ENCODE measurements at regions not wholly inside any gene's neighbourhood (a gene's known extent, or its start where the extent isn't known, plus 50 kb on each side); places are given as distances from the start of the nearest gene placed in this dataset.
"Not testable (repeated sequence)": the region's sequence is repeated elsewhere in the genome, so short reads cannot be mapped to it uniquely, and the experiment has no call there.

DNA sequence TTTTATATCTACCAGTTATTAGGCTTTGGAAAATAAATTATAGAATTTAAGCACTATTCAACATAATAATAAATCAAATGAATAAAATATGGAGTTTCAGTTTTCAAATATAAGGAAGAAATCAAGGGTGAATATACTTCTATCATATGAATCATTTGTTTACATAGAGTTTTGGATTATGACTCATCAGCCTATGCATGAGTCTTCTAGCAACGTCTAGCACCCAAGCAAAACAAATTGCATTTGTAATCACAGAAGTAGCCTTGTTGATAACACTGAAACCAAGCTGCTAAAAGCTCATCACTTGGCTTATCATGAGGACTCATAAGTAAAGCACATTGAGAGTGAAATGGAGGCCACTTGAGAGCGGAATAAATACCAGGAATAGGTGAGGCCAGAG lies 434.6 kb downstream of the PCDH11X start:
- no peaks in the 10 kb centered on the region for H3K27me3 ChIP-seq (ENCODE audit: control insufficient read depth, insufficient read depth, low read length)
- 100% methylated on average over 1 of the region's 2 CpGs for WGBS (ENCODE audit: insufficient coverage)
- no peaks in the 10 kb centered on the region for H3K4me1 ChIP-seq (ENCODE audit: control insufficient read depth, insufficient read depth, low read length)
- H3K36me3 ChIP-seq (ENCODE audit: control insufficient read depth, insufficient read depth, low read length), result no peaks in the 10 kb centered on the region
- H3K4me3 ChIP-seq (ENCODE audit: low read depth, low read length), result no peak overlapping the region
- H3K27ac ChIP-seq (ENCODE audit: low read depth, low read length), result no peak overlapping the region
- H3K9me3 ChIP-seq (ENCODE audit: control insufficient read depth, insufficient read depth, low read length), result no peaks in the 10 kb centered on the region
- no peak for DNase-seq (ENCODE audit: low read depth in 4 of 6, low spot score in 6 of 6)

DNA sequence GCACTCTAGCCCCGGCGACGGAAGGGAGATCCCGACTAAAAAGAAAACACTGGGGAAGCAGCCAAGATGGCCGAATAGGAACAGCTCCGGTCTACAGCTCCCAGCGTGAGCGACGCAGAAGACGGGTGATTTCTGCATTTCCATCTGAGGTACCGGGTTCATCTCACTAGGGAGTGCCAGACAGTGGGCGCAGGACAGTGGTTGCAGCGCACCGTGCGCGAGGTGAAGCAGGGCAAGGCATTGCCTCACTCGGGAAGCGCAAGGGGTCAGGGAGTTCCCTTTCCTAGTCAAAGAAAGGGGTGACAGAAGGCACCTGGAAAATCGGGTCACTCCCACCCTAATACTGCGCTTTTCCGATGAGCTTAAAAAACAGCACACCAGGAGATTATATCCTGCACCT lies 435.8 kb downstream of the PCDH11X start:
- not testable (repeated sequence) for H3K36me3 ChIP-seq (ENCODE audit: control insufficient read depth, insufficient read depth, low read length); H3K27me3 ChIP-seq (ENCODE audit: control insufficient read depth, insufficient read depth, low read length); H3K4me3 ChIP-seq (ENCODE audit: low read depth, low read length); H3K9me3 ChIP-seq (ENCODE audit: control insufficient read depth, insufficient read depth, low read length); DNase-seq (ENCODE audit: low read depth in 4 of 6, low spot score in 6 of 6); H3K27ac ChIP-seq (ENCODE audit: low read depth, low read length); H3K4me1 ChIP-seq (ENCODE audit: control insufficient read depth, insufficient read depth, low read length)
- 94% methylated on average over 18 of the region's 21 CpGs for WGBS (ENCODE audit: insufficient coverage)

DNA sequence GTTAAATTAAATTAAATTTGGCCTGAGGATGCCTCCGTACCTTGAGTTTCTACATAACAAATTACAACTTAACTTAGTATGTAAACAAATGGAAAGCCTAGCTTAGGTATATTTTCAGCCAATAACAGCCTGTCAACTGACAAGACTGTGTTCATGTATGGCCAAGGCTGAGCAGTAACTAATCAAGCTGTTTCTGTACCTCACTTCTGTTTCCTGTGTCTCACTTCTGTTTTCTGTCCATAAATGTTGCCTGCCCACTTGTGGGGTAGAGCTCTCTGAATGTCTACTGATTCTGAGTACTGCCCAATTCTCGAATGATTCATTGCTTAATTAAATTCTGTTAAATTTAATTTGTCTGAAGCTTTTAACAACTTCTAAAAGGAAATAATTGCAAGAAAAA lies 445.2 kb downstream of the PCDH11X start:
- Histone ChIP-seq H3K27ac (ENCODE audit: low read depth, low read length) (no peak overlapping the region), H3K36me3 (ENCODE audit: control insufficient read depth, insufficient read depth, low read length) (no peaks in the 10 kb centered on the region), H3K27me3 (ENCODE audit: control insufficient read depth, insufficient read depth, low read length) (no peaks in the 10 kb centered on the region), H3K9me3 (ENCODE audit: control insufficient read depth, insufficient read depth, low read length) (no peaks in the 10 kb centered on the region), H3K4me1 (ENCODE audit: control insufficient read depth, insufficient read depth, low read length) (no peaks in the 10 kb centered on the region), H3K4me3 (ENCODE audit: low read depth, low read length) (no peak overlapping the region)
- no peak for DNase-seq (ENCODE audit: low read depth in 4 of 6, low spot score in 6 of 6)
- WGBS (ENCODE audit: insufficient coverage), result no CpG with 5 or more reads among the region's 2 CpGs

DNA sequence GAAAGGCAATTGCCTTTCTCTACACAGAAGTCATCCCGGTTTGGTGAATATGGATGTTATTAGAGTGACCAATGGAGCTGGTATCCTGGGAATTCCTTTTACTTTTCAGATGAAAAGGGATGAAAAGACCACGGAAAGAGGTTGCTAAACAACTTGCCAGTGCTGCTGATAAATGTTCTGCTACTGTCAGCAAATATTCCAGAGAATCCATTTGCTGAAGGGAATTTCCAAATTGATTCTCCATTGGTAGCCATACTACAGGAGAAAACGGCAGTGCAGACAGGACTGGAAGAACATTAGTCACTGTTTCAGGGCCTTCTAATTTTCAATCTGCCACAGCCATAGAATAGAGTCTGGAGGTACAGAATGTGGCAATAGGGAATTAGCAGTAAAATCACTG lies 451.5 kb downstream of the PCDH11X start:
- H3K9me3 ChIP-seq (ENCODE audit: control insufficient read depth, insufficient read depth, low read length), result no peaks in the 10 kb centered on the region
- no peak overlapping the region for H3K27ac ChIP-seq (ENCODE audit: low read depth, low read length)
- peak in 1 of 6 donors; percentile 58 for DNase-seq (ENCODE audit: low read depth in 4 of 6, low spot score in 6 of 6)
- H3K4me3 ChIP-seq (ENCODE audit: low read depth, low read length), result no peak overlapping the region
- no peaks in the 10 kb centered on the region for H3K4me1 ChIP-seq (ENCODE audit: control insufficient read depth, insufficient read depth, low read length)
- H3K36me3 ChIP-seq (ENCODE audit: control insufficient read depth, insufficient read depth, low read length), result no peaks in the 10 kb centered on the region
- 34% methylated on average over 2 of the region's 3 CpGs for WGBS (ENCODE audit: insufficient coverage)
- no peaks in the 10 kb centered on the region for H3K27me3 ChIP-seq (ENCODE audit: control insufficient read depth, insufficient read depth, low read length)

DNA sequence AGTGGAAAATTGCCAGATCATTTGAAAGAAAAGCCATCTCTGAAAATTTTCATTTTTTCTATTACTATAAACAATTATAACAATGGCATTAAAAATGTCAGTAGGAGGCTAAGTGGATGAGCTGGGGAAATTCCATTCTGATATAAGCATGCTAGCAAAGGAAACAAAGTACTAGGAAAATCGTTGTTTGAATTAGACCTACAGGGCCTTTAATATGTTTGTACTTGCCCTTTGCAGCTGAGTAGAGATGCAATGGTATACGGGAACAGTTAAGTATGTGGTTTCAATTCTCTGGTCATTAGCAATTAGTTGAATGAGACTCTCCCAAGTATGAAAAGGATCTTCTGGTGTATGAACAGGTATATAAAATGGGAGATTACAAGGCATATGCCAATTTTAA lies 452.2 kb downstream of the PCDH11X start:
- no peaks in the 10 kb centered on the region for H3K27me3 ChIP-seq (ENCODE audit: control insufficient read depth, insufficient read depth, low read length)
- H3K4me3 ChIP-seq (ENCODE audit: low read depth, low read length), result no peak overlapping the region
- H3K4me1 ChIP-seq (ENCODE audit: control insufficient read depth, insufficient read depth, low read length), result no peaks in the 10 kb centered on the region
- no peaks in the 10 kb centered on the region for H3K9me3 ChIP-seq (ENCODE audit: control insufficient read depth, insufficient read depth, low read length)
- no peaks in the 10 kb centered on the region for H3K36me3 ChIP-seq (ENCODE audit: control insufficient read depth, insufficient read depth, low read length)
- DNase-seq (ENCODE audit: low read depth in 4 of 6, low spot score in 6 of 6), result no peak
- WGBS (ENCODE audit: insufficient coverage), result 88% methylated on average over 2 of the region's 2 CpGs
- H3K27ac ChIP-seq (ENCODE audit: low read depth, low read length), result no peak overlapping the region

DNA sequence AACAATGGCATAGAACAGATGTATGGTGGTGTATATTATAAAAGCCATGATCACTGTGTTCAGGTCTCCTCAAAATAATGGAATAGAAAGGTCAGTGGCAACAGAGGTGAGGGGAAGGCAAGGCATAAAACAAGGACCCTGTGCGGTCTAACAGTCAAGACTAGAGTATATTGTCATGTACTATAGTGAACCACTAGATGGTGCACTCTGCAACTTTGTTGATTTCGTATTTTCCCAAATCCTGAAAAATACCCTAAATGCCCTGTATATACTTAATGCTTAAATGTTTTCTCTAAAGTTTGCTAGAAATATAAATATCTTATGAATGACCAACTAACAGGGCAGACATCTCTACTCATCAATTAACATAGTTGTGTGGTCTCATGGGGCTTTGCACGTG lies 453.0 kb downstream of the PCDH11X start:
- no CpG with 5 or more reads among the region's 3 CpGs for WGBS (ENCODE audit: insufficient coverage)
- DNase-seq (ENCODE audit: low read depth in 4 of 6, low spot score in 6 of 6), result no peak

DNA sequence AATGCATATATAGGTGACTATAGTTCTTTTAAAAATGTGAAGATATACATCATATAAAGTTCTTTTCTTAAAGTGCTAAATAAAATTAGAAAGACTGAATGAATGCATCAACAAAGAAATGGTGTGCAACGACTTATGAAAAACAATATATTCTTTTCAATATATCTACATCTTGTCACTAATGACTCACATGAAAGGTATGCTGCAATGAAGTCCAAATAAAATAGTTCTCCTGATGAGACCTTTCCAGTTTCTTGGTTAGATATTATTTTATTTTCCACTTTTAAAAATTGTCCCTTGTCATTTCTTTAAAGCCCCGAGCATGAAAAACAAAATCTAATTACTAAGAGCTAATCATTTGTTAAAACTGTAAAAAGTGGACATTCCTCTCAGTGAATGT lies 462.1 kb downstream of the PCDH11X start:
- Histone ChIP-seq H3K4me1 (ENCODE audit: control insufficient read depth, insufficient read depth, low read length) (no peaks in the 10 kb centered on the region), H3K4me3 (ENCODE audit: low read depth, low read length) (no peak overlapping the region), H3K9me3 (ENCODE audit: control insufficient read depth, insufficient read depth, low read length) (no peaks in the 10 kb centered on the region), H3K27me3 (ENCODE audit: control insufficient read depth, insufficient read depth, low read length) (no peaks in the 10 kb centered on the region), H3K27ac (ENCODE audit: low read depth, low read length) (no peak overlapping the region), H3K36me3 (ENCODE audit: control insufficient read depth, insufficient read depth, low read length) (no peaks in the 10 kb centered on the region)
- DNase-seq (ENCODE audit: low read depth in 4 of 6, low spot score in 6 of 6), result no peak
- no CpG with 5 or more reads among the region's 2 CpGs for WGBS (ENCODE audit: insufficient coverage)

More for the DNA sequence above, 453.0 kb downstream of the PCDH11X start:
- Histone ChIP-seq H3K4me3 (ENCODE audit: low read depth, low read length) (no peak overlapping the region), H3K9me3 (ENCODE audit: control insufficient read depth, insufficient read depth, low read length) (no peaks in the 10 kb centered on the region), H3K4me1 (ENCODE audit: control insufficient read depth, insufficient read depth, low read length) (no peaks in the 10 kb centered on the region), H3K36me3 (ENCODE audit: control insufficient read depth, insufficient read depth, low read length) (no peaks in the 10 kb centered on the region), H3K27me3 (ENCODE audit: control insufficient read depth, insufficient read depth, low read length) (no peaks in the 10 kb centered on the region), H3K27ac (ENCODE audit: low read depth, low read length) (no peak overlapping the region)

DNA sequence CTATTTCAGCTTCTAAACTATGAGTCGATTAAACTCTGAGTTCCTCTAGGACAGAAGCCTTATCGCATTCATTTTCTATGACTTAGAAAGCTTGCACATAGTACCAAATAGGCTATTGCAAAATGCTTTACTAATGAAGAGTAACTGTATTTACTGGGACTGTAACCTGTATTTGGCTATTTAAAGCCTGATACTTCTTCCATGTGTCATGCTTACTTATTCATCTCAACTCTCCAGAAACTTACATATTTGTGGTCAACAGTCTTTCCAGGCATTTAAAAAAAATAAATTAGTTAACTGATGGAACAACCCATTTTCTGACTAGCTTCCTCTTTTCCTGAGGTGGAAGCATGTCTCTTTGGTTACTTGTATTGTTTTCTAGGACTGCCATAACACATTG lies 467.9 kb downstream of the PCDH11X start:
- Histone ChIP-seq H3K9me3 (ENCODE audit: control insufficient read depth, insufficient read depth, low read length) (no peaks in the 10 kb centered on the region), H3K4me3 (ENCODE audit: low read depth, low read length) (no peak overlapping the region), H3K27ac (ENCODE audit: low read depth, low read length) (no peak overlapping the region), H3K4me1 (ENCODE audit: control insufficient read depth, insufficient read depth, low read length) (no peaks in the 10 kb centered on the region), H3K36me3 (ENCODE audit: control insufficient read depth, insufficient read depth, low read length) (no peaks in the 10 kb centered on the region), H3K27me3 (ENCODE audit: control insufficient read depth, insufficient read depth, low read length) (no peaks in the 10 kb centered on the region)
- DNase-seq (ENCODE audit: low read depth in 4 of 6, low spot score in 6 of 6), result no peak
- no CpG with 5 or more reads among the region's 2 CpGs for WGBS (ENCODE audit: insufficient coverage)

DNA sequence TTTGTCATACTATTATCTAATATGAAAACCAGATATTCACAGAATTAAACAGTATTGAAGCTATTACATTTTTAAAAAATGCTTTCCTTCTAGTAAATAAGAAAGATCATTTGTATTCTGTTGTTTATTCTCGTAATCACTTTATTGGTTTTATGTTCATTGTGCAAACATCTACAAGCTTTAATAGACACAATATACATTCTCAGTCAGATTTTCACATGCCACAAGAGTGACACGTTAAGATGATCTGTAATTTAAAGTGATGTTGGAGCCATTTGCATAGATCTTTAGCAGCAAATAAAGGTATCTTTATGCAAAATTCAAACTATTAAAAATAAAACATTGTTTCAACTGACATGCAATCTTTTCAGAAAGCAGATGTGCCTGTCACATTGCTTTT lies 469.9 kb downstream of the PCDH11X start:
- Histone ChIP-seq H3K9me3 (ENCODE audit: control insufficient read depth, insufficient read depth, low read length) (no peaks in the 10 kb centered on the region), H3K4me3 (ENCODE audit: low read depth, low read length) (no peak overlapping the region), H3K27me3 (ENCODE audit: control insufficient read depth, insufficient read depth, low read length) (no peaks in the 10 kb centered on the region), H3K36me3 (ENCODE audit: control insufficient read depth, insufficient read depth, low read length) (no peaks in the 10 kb centered on the region), H3K4me1 (ENCODE audit: control insufficient read depth, insufficient read depth, low read length) (no peaks in the 10 kb centered on the region), H3K27ac (ENCODE audit: low read depth, low read length) (no peak overlapping the region)
- WGBS (ENCODE audit: insufficient coverage), result no CpG with 5 or more reads among the region's 2 CpGs
- DNase-seq (ENCODE audit: low read depth in 4 of 6, low spot score in 6 of 6), result peak in 1 of 6 donors; percentile 2

DNA sequence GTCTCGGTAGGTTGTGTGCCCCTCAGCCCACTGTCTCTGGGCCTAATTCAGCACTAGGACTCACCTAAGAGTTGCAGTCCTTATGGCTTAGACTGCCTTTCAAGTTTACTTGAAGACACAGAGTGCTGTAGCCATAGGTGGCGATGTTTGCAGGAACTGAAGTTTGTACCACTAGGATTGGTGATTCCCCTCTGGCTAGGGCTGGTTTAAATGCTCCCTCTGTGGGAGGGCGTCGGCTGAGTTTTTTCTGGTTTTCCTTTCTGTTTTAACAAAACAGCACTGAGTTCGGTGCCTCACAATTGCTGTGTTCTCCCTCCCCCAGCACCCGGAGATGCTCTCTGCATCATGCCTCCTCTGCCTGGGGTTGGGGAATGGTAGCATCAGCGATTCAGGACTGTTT lies 480.9 kb downstream of the PCDH11X start:
- Histone ChIP-seq H3K27me3 (ENCODE audit: control insufficient read depth, insufficient read depth, low read length) (no peaks in the 10 kb centered on the region), H3K9me3 (ENCODE audit: control insufficient read depth, insufficient read depth, low read length) (peaks cover 3% of the 10 kb centered on the region), H3K27ac (ENCODE audit: low read depth, low read length) (no peak overlapping the region), H3K4me3 (ENCODE audit: low read depth, low read length) (no peak overlapping the region), H3K36me3 (ENCODE audit: control insufficient read depth, insufficient read depth, low read length) (no peaks in the 10 kb centered on the region), H3K4me1 (ENCODE audit: control insufficient read depth, insufficient read depth, low read length) (no peaks in the 10 kb centered on the region)
- no peak for DNase-seq (ENCODE audit: low read depth in 4 of 6, low spot score in 6 of 6)
- WGBS (ENCODE audit: insufficient coverage), result 83% methylated on average over 3 of the region's 7 CpGs
